Neural cell (in vitro differentiated cells): ENCODE measurements at regions not wholly inside any gene's neighbourhood (a gene's known extent, or its start where the extent isn't known, plus 50 kb on each side); places are given as distances from the start of the nearest gene placed in this dataset.

Source experiments
- H2AFZ ChIP-seq: fragments of 200-600, 300-800 bp; sonication (generic), shearing (Covaris generic); 2 replicates; pipeline ENCODE4 v1.6.0; 2014; ENCODE audit warnings: low read depth, mild to moderate bottlenecking, antibody characterized with exemption, low read length, moderate library complexity
- H3F3A ChIP-seq: fragments of 200-600 bp; shearing (Covaris generic); 2 replicates; pipeline ENCODE4 v1.6.1; 2016; ENCODE audit warnings: mild to moderate bottlenecking, moderate library complexity, mixed read lengths, antibody characterized with exemption, low read length; ENCODE audit not compliant: insufficient read depth, poor library complexity, severe bottlenecking
- H3K27ac ChIP-seq: fragments of 200-600, 300-800 bp; sonication (generic), shearing (Covaris generic); 2 replicates; pipeline ENCODE4 v1.5.1; 2014; ENCODE audit warnings: mild to moderate bottlenecking, low read length, moderate library complexity
- H3K27me3 ChIP-seq: fragments of 300-800, 200-600 bp; sonication (generic), shearing (Covaris generic); 2 replicates; pipeline ENCODE4 v1.6.0; 2014; ENCODE audit warnings: mild to moderate bottlenecking, low read depth, low read length, moderate library complexity; ENCODE audit not compliant: insufficient read depth
- H3K36me3 ChIP-seq: fragments of 300-800, 200-600 bp; sonication (generic), shearing (Covaris generic); 2 replicates; pipeline ENCODE4 v1.5.1; 2014; ENCODE audit warnings: mild to moderate bottlenecking, antibody characterized with exemption, low read length, moderate library complexity; ENCODE audit not compliant: insufficient read depth
- H3K4me2 ChIP-seq: fragments of 300-800, 200-600 bp; sonication (generic), shearing (Covaris generic); 2 replicates; pipeline ENCODE4 v1.6.0; 2014; ENCODE audit warnings: mild to moderate bottlenecking, low read length
- H3K4me3 ChIP-seq: fragments of 300-800, 200-600 bp; sonication (generic), shearing (Covaris generic); 2 replicates; pipeline ENCODE4 v1.5.1; 2014; ENCODE audit warnings: mild to moderate bottlenecking, low read length, moderate library complexity
- H3K79me2 ChIP-seq: fragments of 200-600 bp; shearing (Covaris generic); replicated peaks from 2 replicates; pipeline ENCODE4 v1.6.0; 2014; ENCODE audit warnings: mild to moderate bottlenecking, low read length, moderate library complexity; ENCODE audit not compliant: insufficient read depth
- H3K9ac ChIP-seq: fragments of 300-800, 200-600 bp; sonication (generic), shearing (Covaris generic); 2 replicates; pipeline ENCODE4 v1.6.1; 2016; ENCODE audit warnings: mild to moderate bottlenecking, low read length, mixed read lengths
- H3K9me2 ChIP-seq: fragments of 200-600 bp; shearing (Covaris generic); 2 replicates; pipeline ENCODE4 v1.6.1; 2016; ENCODE audit warnings: mild to moderate bottlenecking, low read length, mixed read lengths; ENCODE audit not compliant: insufficient read depth
- H3K9me3 ChIP-seq: fragments of 200-600, 300-800 bp; sonication (generic), shearing (Covaris generic); 2 replicates; pipeline ENCODE4 v1.6.1; 2016; ENCODE audit warnings: mild to moderate bottlenecking, mixed run types, low read length, moderate library complexity, mixed read lengths
- H4K20me1 ChIP-seq: fragments of 200-600 bp; shearing (Covaris generic); 2 replicates; pipeline ENCODE4 v1.6.1; 2016; ENCODE audit warnings: mild to moderate bottlenecking, mixed run types; ENCODE audit not compliant: insufficient read depth
- CTCF ChIP-seq: fragments of 450-650 bp; IDR thresholded peaks from 2 replicates; pipeline ENCODE4 v1.5.1; 2014; ENCODE audit warnings: antibody characterized with exemption, mild to moderate bottlenecking, moderate library complexity; ENCODE audit not compliant: poor library complexity, severe bottlenecking
- EP300 ChIP-seq: fragments of 450-650 bp; conservative IDR thresholded peaks from 2 replicates; pipeline ENCODE4 v1.6.1; 2014; ENCODE audit warnings: antibody characterized with exemption, mild to moderate bottlenecking, moderate library complexity; ENCODE audit not compliant: poor library complexity, severe bottlenecking
- EZH2 ChIP-seq: fragments of 200-600, 300-800 bp; shearing (Covaris generic), sonication (generic); IDR thresholded peaks from 2 replicates; pipeline ENCODE4 v1.6.1; 2014; ENCODE audit warnings: antibody characterized with exemption, low read length, borderline replicate concordance, mild to moderate bottlenecking; ENCODE audit not compliant: insufficient read depth, poor library complexity, severe bottlenecking
- MXI1 ChIP-seq: fragments of 450-650 bp; conservative IDR thresholded peaks from 2 replicates; pipeline ENCODE4 v1.6.1; 2014; ENCODE audit warnings: antibody characterized with exemption, mild to moderate bottlenecking; ENCODE audit not compliant: poor library complexity, severe bottlenecking
- POLR2AphosphoS5 ChIP-seq: IDR thresholded peaks from 2 replicates; pipeline ENCODE4 v1.6.1; 2012
- RAD21 ChIP-seq: fragments of 450-650 bp; conservative IDR thresholded peaks from 2 replicates; pipeline ENCODE4 v1.6.1; 2014; ENCODE audit warnings: antibody characterized with exemption, mild to moderate bottlenecking, moderate library complexity
- REST ChIP-seq: IDR thresholded peaks from 2 replicates; pipeline ENCODE4 v1.6.1; 2012; ENCODE audit warnings: borderline replicate concordance
- SMC3 ChIP-seq: fragments of 450-650 bp; conservative IDR thresholded peaks from 2 replicates; pipeline ENCODE4 v1.6.1; 2014; ENCODE audit warnings: antibody characterized with exemption, mild to moderate bottlenecking, moderate library complexity; ENCODE audit not compliant: poor library complexity
- TAF1 ChIP-seq: IDR thresholded peaks from 2 replicates; pipeline ENCODE4 v1.6.1; 2012; ENCODE audit warnings: low read depth

- H3K9me2 ChIP-seq: no peaks in the 10 kb centered on the region
- TF ChIP-seq EZH2 (no peak), POLR2AphosphoS5 (no peak), SMC3 (no peak), CTCF (no peak), TAF1 (no peak), REST (no peak), EP300 (no peak), RAD21 (no peak), MXI1 (no peak)
- no peaks in the 10 kb centered on the region for H3K36me3 ChIP-seq
- H3K27ac ChIP-seq: no peak overlapping the region
- H3K9ac ChIP-seq: no peak overlapping the region
- no peak overlapping the region for H3K4me3 ChIP-seq
- no peaks in the 10 kb centered on the region for H4K20me1 ChIP-seq
- H2AFZ ChIP-seq: no peak overlapping the region
- no peaks in the 10 kb centered on the region for H3K9me3 ChIP-seq
- H3K27me3 ChIP-seq: no peaks in the 10 kb centered on the region
- no peaks in the 10 kb centered on the region for H3K79me2 ChIP-seq
- H3F3A ChIP-seq: no peaks in the 10 kb centered on the region
- no peak overlapping the region for H3K4me2 ChIP-seq
Observed at GRCh38 chr4:63556332-63556731, 852.9 kb downstream of the TECRL start.

GRCh38 chr4:63553123-63553522 lies 856.1 kb downstream of the TECRL start:
- no peak overlapping the region for H3K4me3 ChIP-seq
- no peaks in the 10 kb centered on the region for H3F3A ChIP-seq
- no peaks in the 10 kb centered on the region for H3K79me2 ChIP-seq
- H3K4me2 ChIP-seq: no peak overlapping the region
- no peaks in the 10 kb centered on the region for H3K9me2 ChIP-seq
- H4K20me1 ChIP-seq: no peaks in the 10 kb centered on the region
- no peak for TF ChIP-seq POLR2AphosphoS5
- TF ChIP-seq CTCF: no peak
- no peak for TF ChIP-seq REST
- no peak for TF ChIP-seq EZH2
- TF ChIP-seq EP300: no peak
- no peak for TF ChIP-seq RAD21
- TF ChIP-seq SMC3: no peak
- no peak for TF ChIP-seq MXI1
- TF ChIP-seq TAF1: no peak
- H3K27me3 ChIP-seq: no peaks in the 10 kb centered on the region
- H3K9ac ChIP-seq: no peak overlapping the region
- no peaks in the 10 kb centered on the region for H3K9me3 ChIP-seq
- H3K36me3 ChIP-seq: no peaks in the 10 kb centered on the region
- H3K27ac ChIP-seq: no peak overlapping the region
- no peak overlapping the region for H2AFZ ChIP-seq
